Glomerular visceral epithelial cell (primary cell): ENCODE measurements at regions not wholly inside any gene's neighbourhood (a gene's known extent, or its start where the extent isn't known, plus 50 kb on each side); places are given as distances from the start of the nearest gene placed in this dataset.

Experiments
- DNase-seq: peaks from one replicate; pipeline ENCODE4 v3.0.0-alpha.2; 2016; ENCODE audit errors: extremely low spot score

DNA sequence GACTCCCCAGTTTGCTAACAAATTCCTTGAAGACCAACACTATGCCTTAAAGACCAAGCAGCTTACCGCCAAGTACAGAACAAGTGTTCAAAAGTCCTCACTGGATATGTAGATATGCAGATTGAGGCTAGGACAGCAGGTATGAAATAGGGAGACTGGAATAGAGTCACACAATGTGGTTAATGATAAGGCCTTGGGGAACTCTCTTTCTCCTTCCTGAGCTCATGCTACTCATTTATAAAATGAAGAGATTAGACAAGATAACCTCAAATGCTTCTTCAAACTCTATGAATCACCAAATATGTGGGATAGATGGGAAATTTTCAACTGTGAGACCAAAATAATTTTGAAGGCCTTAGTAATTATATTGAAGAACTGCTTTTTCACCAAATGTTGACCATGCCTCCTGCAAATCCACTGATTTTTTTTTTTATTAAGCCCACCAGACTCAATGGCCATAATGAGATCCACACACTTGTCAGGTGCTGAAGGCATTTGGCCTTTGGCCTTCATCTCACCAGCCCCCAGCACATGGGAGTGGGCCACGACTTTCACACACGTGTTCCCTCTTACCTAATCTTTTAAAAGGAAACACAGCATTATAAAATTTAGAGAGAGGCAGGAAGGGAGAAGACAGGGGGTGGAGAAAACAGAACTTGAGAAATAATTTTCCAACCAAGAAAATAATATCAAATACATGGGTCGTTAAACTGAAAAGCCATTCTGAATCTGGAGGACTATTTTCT is 181.5 kb downstream of the EN1 start:
- no peak for DNase-seq

DNA sequence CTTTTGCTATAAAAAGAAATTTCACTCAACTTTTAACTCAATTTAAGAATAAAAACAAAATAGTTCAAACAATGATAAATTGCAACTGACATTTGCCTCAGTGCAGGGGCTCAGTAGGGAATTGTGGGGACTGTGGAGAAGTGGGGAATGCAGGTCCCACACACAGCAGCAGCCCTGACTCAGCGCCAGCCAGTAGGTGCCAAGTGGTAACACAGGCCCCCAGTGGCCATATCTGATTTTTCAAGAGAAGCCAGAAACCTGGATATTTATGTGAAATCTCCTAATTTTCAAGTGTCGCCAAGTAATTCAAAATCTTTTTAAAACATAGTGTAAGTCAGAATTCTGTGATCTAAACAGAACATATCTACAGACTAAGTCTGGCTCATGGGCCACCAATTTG is 186.3 kb downstream of the EN1 start:
- no peak for DNase-seq

GRCh38 chr2:118658596-118659198 is 188.8 kb downstream of the EN1 start:
- DNase-seq: no peak

DNA sequence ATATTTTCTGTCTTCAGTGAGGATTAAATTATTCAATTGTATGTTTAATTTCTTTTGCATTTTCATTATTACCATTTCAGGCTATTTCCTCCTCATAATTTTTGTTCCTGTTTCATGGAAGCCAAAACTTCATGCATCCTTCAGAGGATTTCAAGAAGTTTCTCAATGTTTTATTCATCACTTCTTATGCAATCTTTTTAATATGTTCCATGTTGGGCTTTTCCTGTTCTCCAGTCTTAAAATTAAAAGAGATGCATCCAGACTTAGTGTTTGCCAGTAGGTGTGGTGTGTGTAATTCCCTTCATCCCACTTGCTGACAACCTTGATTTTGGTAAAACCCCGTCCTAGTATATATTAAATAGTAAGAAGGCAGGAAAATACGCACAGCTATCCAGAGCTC is 190.0 kb downstream of the EN1 start:
- no peak for DNase-seq

DNA sequence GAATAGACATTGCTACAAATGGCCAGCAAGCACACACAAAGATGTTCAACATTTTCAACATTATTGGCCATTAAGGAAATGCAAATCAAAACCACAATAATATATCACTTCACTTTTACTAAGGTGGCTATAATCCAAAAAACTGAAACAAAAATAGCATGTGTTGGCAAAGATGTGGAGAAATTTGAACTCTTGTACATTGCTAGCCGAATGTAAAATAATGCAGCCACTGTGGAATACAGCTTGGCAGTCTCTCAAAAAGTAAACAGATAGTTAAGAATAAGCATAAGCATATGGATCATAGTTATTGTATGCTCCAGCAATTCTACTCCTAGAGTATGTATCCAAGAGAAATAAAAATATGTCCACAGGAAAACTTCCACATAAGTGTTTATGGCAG is 192.5 kb downstream of the EN1 start:
- no peak for DNase-seq

- DNase-seq: no peak
Observed at GRCh38 chr2:118650327-118650726, 197.1 kb downstream of the EN1 start.

DNA sequence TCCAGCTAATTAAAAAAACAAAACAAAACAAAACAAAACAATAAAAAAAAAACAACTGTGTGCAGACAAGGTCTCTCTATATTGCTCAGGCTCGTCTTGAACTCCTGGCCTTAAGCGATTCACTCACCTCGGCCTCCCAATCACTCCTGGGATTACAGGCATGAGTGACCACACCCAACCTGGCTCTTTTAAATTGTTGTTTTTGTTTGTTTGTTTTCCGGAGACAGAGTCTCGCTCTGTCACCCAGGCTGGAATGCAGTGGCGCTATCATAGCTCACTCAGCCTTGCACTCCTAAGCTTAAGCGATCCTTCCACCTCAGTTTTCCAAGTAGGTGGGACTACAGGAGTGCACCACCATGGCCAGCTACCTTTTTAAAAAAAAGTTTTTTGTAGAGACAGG is 201.6 kb downstream of the EN1 start:
- no peak for DNase-seq

DNA sequence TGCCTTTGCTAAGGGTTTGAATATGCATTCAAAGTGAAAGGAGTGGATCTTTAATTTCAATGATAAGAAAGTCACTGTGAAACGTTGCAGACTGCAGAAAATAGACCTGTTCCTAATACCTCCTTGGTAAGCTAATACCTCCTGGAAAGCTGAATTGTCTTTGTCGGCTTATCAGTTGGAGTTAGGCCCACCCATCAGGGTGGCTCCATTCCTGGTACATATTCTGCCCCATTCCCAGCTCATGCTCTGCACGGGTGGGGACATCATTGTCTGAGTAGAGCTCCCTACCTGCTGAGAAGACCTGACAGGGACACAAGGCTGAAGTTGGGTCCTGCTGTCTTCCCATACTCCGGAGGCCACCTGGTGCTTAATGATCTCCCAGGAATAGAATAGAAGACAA is 203.3 kb downstream of the EN1 start:
- DNase-seq: no peak

DNA sequence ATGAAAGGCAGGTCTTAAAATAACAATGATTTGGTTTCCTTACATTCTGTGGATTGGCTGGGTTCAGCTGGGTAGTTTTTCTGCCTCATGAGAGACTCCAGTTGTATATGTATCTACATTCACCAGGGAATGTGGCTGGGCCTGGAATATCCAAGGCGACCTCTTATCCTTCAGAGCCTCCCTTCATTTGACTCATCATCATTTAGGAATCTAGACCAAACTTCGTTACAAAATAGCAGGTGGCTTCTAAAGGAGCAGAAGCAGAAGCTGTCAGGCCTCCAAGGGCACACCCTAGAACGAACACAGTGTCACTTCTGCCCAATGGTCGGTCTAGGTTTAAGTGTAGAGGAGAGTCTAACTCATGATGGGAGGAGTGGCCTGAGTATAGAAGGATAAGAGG is 204.2 kb downstream of the EN1 start:
- no peak for DNase-seq

GRCh38 chr2:118642501-118642900 is 204.9 kb downstream of the EN1 start:
- no peak for DNase-seq

DNA sequence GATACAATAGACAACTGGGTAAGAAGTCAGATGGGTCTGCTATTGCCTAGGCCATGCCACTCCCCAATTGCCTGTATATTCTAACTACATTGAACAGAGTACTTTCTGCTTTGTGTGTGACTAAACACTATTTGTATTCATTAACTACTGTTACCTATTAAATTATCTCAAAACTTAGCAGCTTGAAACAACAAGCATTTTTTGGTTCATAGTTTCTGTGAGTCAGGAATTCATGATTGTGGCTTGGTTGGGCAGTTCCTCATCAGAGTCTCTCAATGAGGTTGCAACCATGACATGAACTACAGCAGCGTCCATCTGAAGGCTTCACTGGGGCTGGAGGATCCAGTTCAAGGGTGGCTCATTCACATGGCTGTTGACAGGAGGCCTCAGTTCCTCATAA is 205.7 kb downstream of the EN1 start:
- no peak for DNase-seq

- DNase-seq: no peak
Observed at GRCh38 chr2:118639371-118639770, 208.1 kb downstream of the EN1 start.

DNA sequence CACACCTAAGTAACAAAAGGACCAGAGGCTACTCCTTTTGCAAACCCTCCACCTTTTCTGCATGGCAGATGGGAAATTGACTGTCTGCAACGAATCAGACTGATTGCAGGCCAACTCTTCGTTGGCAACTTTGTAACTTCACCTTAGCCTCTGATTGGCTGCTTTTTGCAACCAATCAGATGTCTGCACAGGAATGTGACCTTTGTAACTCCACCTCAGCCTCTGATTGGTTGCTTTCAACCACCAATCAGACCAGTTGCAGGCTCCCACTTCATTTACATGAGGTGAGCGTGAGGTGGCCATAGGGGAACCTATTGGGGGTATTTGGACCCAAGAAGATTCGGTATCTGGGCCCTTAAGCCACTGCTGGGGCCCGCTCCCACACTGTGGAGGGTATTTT is 209.0 kb downstream of the EN1 start:
- DNase-seq: no peak

GRCh38 chr2:118635891-118636290 is 211.6 kb downstream of the EN1 start:
- DNase-seq: no peak

GRCh38 chr2:118634876-118635275 is 212.6 kb downstream of the EN1 start:
- DNase-seq: no peak

- no peak for DNase-seq
Observed at GRCh38 chr2:118633371-118634018, 214.0 kb downstream of the EN1 start.

GRCh38 chr2:118632921-118633320 is 214.5 kb downstream of the EN1 start:
- DNase-seq: no peak

DNA sequence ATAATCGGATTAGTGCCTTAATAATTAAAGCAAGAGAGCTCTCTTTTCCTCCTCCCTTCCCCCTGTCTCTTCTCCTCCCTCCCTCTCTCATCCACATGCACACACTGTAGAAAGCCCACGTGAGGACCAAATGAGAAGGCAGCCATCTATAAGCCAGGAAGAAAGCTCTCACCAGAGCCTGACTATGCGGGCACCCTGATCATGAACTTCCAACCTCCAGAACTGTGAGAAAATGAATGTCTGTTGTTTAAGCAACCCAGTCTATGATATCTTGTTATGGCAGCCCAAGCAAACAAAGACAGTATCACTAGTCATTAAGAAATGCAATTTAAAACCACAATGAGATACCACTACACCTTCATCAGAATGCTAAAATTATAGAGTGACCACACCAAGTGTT is 220.3 kb downstream of the EN1 start:
- DNase-seq: no peak

DNA sequence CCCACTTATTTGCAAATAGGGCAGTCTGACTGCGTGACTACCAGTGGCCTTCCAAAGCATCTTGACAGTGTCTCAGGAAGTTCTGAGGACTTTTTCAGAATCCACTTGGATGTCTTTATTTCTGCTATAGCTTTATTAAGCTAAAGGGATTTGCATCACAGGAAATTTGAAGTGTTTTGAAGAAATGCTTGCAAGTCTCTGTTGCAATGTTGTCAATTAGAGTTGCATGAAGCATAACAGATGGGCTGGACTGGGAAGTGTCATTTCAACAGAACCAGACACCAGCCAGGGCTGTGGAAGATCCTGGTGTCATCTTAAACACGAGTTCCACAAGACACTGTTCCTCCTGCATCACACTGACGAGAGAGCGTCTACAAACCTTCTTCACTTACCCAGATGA is 224.5 kb downstream of the EN1 start:
- no peak for DNase-seq

DNA sequence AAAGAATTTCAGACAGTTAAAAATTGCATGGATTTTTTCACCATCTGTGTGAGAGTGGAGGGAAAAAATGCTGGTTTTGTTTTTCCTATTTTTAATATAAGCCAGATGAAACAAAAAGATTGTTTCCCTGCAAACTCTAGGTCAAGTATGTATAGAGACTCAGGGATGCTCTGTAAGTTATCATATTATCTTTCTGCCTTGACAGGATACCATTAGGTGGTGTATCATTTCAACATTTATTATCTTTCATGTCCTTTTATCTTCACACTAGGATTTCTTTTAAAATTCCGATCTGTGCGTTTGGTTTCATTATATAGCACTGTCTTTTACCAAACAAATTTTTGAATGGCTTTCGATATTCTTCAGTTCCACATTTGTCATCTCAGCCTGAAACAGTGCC is 225.3 kb downstream of the EN1 start:
- DNase-seq: no peak

GRCh38 chr2:118618279-118618678 is 229.2 kb downstream of the EN1 start:
- DNase-seq: no peak

DNA sequence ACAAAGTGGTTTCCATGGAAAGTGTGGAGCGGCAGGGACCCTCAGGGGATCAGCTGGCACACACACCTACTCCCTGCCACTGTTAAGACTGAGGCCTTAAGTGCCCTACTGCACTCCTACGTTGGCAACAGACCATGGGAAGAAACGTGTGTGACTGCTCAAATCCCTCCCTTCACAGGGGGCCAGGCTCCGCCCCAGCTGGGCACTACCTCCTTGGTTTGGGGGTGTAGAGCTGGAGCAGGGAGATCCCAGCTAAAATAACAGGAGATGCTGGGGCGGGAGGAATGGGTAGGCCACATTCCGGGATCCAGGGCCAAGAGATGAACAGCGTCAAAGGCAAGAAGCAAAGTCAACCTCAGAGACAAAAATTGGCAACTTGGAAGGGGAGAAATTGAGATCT is 231.0 kb downstream of the EN1 start:
- no peak for DNase-seq

GRCh38 chr2:118614841-118615271 is 232.6 kb downstream of the EN1 start:
- DNase-seq: no peak
